ENCODE measurements at regions not wholly inside any gene's neighbourhood (a gene's known extent, or its start where the extent isn't known, plus 50 kb on each side); places are given as distances from the start of the nearest gene placed in this dataset.
"Not testable (repeated sequence)": the region's sequence is repeated elsewhere in the genome, so short reads cannot be mapped to it uniquely, and the experiment has no call there.

- no peaks in the 10 kb centered on the region for H3K9me3 ChIP-seq
- H3K4me1 ChIP-seq: no peaks in the 10 kb centered on the region
- no peak overlapping the region for H3K4me3 ChIP-seq
- intact Hi-C loops (cut with DNase I): no loop called here
- H3K27ac ChIP-seq: no peak overlapping the region
- TF ChIP-seq CTCF (IDR thresholded peaks at IDR 0.05): no peak
- H3K36me3 ChIP-seq: no peaks in the 10 kb centered on the region
- no peak for DNase-seq
- H3K27me3 ChIP-seq: no peaks in the 10 kb centered on the region
- ATAC-seq: no peak
These were observed 50.5 kb upstream of the PARP4 start for GRCh38 chr13:24563087-24563486.

- H3K4me3 ChIP-seq; H3K27me3 ChIP-seq; H3K27ac ChIP-seq; intact Hi-C loops (cut with DNase I); H3K4me1 ChIP-seq; ATAC-seq; H3K36me3 ChIP-seq; H3K9me3 ChIP-seq; DNase-seq: not testable (repeated sequence)
These were observed 51.4 kb upstream of the PARP4 start for GRCh38 chr13:24563971-24564370.

- no peak for ATAC-seq
- H3K36me3 ChIP-seq: no peaks in the 10 kb centered on the region
These were observed 52.3 kb upstream of the PARP4 start for GRCh38 chr13:24564881-24565280.

GRCh38 chr13:24567593-24567992 lies 55.0 kb upstream of the PARP4 start:
- H3K9me3 ChIP-seq; H3K4me3 ChIP-seq; H3K27me3 ChIP-seq; intact Hi-C loops (cut with DNase I); H3K4me1 ChIP-seq; H3K27ac ChIP-seq; DNase-seq; ATAC-seq; H3K36me3 ChIP-seq: not testable (repeated sequence)

More at GRCh38 chr13:24564881-24565280, 52.3 kb upstream of the PARP4 start:
- Histone ChIP-seq H3K9me3 (no peaks in the 10 kb centered on the region), H3K27me3 (no peaks in the 10 kb centered on the region), H3K4me3 (no peak overlapping the region), H3K27ac (no peak overlapping the region), H3K4me1 (no peaks in the 10 kb centered on the region)
- no peak for DNase-seq
- intact Hi-C loops (cut with DNase I): no loop called here
- no peak for TF ChIP-seq CTCF (IDR thresholded peaks at IDR 0.05)

- no peaks in the 10 kb centered on the region for H3K4me1 ChIP-seq
- no peak overlapping the region for H3K4me3 ChIP-seq
- ATAC-seq: no peak
- H3K27me3 ChIP-seq: no peaks in the 10 kb centered on the region
- TF ChIP-seq CTCF (IDR thresholded peaks at IDR 0.05): no peak
- intact Hi-C loops (cut with DNase I): no loop called here
- no peaks in the 10 kb centered on the region for H3K36me3 ChIP-seq
- H3K27ac ChIP-seq: no peak overlapping the region
- DNase-seq: no peak
- no peaks in the 10 kb centered on the region for H3K9me3 ChIP-seq
These were observed 62.3 kb upstream of the PARP4 start for GRCh38 chr13:24574847-24575246.

- peak; percentile 58 for TF ChIP-seq CTCF (IDR thresholded peaks at IDR 0.05)
- H3K27me3 ChIP-seq; ATAC-seq; H3K4me1 ChIP-seq; H3K9me3 ChIP-seq; DNase-seq; intact Hi-C loops (cut with DNase I); H3K36me3 ChIP-seq; H3K27ac ChIP-seq: not testable (repeated sequence)
- peak overlapping the region; percentile 5 for H3K4me3 ChIP-seq
These were observed 67.7 kb upstream of the PARP4 start for GRCh38 chr13:24580315-24580714.

- H3K27ac ChIP-seq; H3K27me3 ChIP-seq; ATAC-seq; H3K36me3 ChIP-seq; H3K9me3 ChIP-seq; DNase-seq; H3K4me1 ChIP-seq; H3K4me3 ChIP-seq; intact Hi-C loops (cut with DNase I): not testable (repeated sequence)
These were observed 69.0 kb upstream of the PARP4 start for GRCh38 chr13:24581578-24581977.

GRCh38 chr13:24591697-24592096 lies 79.1 kb upstream of the PARP4 start:
- H3K4me3 ChIP-seq; H3K27me3 ChIP-seq; H3K36me3 ChIP-seq; H3K9me3 ChIP-seq; ATAC-seq; H3K27ac ChIP-seq; H3K4me1 ChIP-seq; DNase-seq; intact Hi-C loops (cut with DNase I): not testable (repeated sequence)

- H3K27me3 ChIP-seq; H3K4me1 ChIP-seq; H3K4me3 ChIP-seq; H3K36me3 ChIP-seq; H3K27ac ChIP-seq; H3K9me3 ChIP-seq; intact Hi-C loops (cut with DNase I); ATAC-seq; DNase-seq: not testable (repeated sequence)
These were observed 82.1 kb upstream of the ATP12A start for GRCh38 chr13:24597906-24598670.

- intact Hi-C loops (cut with DNase I); H3K4me1 ChIP-seq; ATAC-seq; H3K4me3 ChIP-seq; H3K36me3 ChIP-seq; H3K27ac ChIP-seq; H3K9me3 ChIP-seq; H3K27me3 ChIP-seq; DNase-seq: not testable (repeated sequence)
These were observed 81.0 kb upstream of the ATP12A start for GRCh38 chr13:24599019-24599791.
